ENCODE measurements at regions not wholly inside any gene's neighbourhood (a gene's known extent, or its start where the extent isn't known, plus 50 kb on each side); places are given as distances from the start of the nearest gene placed in this dataset.

- H3K27ac ChIP-seq (ENCODE audit: insufficient read depth, low read depth, low read length, poor library complexity, severe bottlenecking) = no peak overlapping the region
- H3K4me3 ChIP-seq (ENCODE audit: insufficient read depth, low read depth, low read length) = no peak overlapping the region
- H3K4me1 ChIP-seq (ENCODE audit: control insufficient read depth, insufficient read depth, low read length) = peaks cover 34% of the 10 kb centered on the region
- H3K9me3 ChIP-seq (ENCODE audit: control insufficient read depth, low read length) = no peaks in the 10 kb centered on the region
- H3K36me3 ChIP-seq (ENCODE audit: control insufficient read depth, insufficient read depth, low read length) = no peaks in the 10 kb centered on the region
- WGBS, 2 experiments = 95 to 96% methylated on average over 2 to 3 of the region's 3 CpGs
- no peaks in the 10 kb centered on the region for H3K27me3 ChIP-seq (ENCODE audit: control insufficient read depth, insufficient read depth, low read length, poor library complexity, severe bottlenecking)
Measured at GRCh38 chr15:92323525-92323924, 70.2 kb upstream of the ST8SIA2 start.

GRCh38 chr15:92324101-92324963 lies 69.3 kb upstream of the ST8SIA2 start:
- H3K4me1 ChIP-seq (ENCODE audit: control insufficient read depth, insufficient read depth, low read length) = peaks cover 33% of the 10 kb centered on the region
- no peak overlapping the region for H3K27ac ChIP-seq (ENCODE audit: insufficient read depth, low read depth, low read length, poor library complexity, severe bottlenecking)
- 93 to 94% methylated on average over 8 of the region's 8 CpGs for WGBS, 2 experiments
- H3K27me3 ChIP-seq (ENCODE audit: control insufficient read depth, insufficient read depth, low read length, poor library complexity, severe bottlenecking) = no peaks in the 10 kb centered on the region
- H3K36me3 ChIP-seq (ENCODE audit: control insufficient read depth, insufficient read depth, low read length) = no peaks in the 10 kb centered on the region
- H3K9me3 ChIP-seq (ENCODE audit: control insufficient read depth, low read length) = no peaks in the 10 kb centered on the region
- no peak overlapping the region for H3K4me3 ChIP-seq (ENCODE audit: insufficient read depth, low read depth, low read length)

- no peak overlapping the region for H3K27ac ChIP-seq (ENCODE audit: insufficient read depth, low read depth, low read length, poor library complexity, severe bottlenecking)
- WGBS, 2 experiments = 83 to 89% methylated on average over 6 of the region's 6 CpGs
- H3K9me3 ChIP-seq (ENCODE audit: control insufficient read depth, low read length) = no peaks in the 10 kb centered on the region
- no peaks in the 10 kb centered on the region for H3K27me3 ChIP-seq (ENCODE audit: control insufficient read depth, insufficient read depth, low read length, poor library complexity, severe bottlenecking)
- peaks cover 18% of the 10 kb centered on the region for H3K4me1 ChIP-seq (ENCODE audit: control insufficient read depth, insufficient read depth, low read length)
- H3K4me3 ChIP-seq (ENCODE audit: insufficient read depth, low read depth, low read length) = no peak overlapping the region
- no peaks in the 10 kb centered on the region for H3K36me3 ChIP-seq (ENCODE audit: control insufficient read depth, insufficient read depth, low read length)
Measured at GRCh38 chr15:92326236-92326635, 67.4 kb upstream of the ST8SIA2 start.

- Histone ChIP-seq H3K36me3 (ENCODE audit: control insufficient read depth, insufficient read depth, low read length) (no peaks in the 10 kb centered on the region), H3K9me3 (ENCODE audit: control insufficient read depth, low read length) (no peaks in the 10 kb centered on the region), H3K27ac (ENCODE audit: insufficient read depth, low read depth, low read length, poor library complexity, severe bottlenecking) (no peak overlapping the region), H3K4me3 (ENCODE audit: insufficient read depth, low read depth, low read length) (no peak overlapping the region), H3K4me1 (ENCODE audit: control insufficient read depth, insufficient read depth, low read length) (peaks cover 18% of the 10 kb centered on the region), H3K27me3 (ENCODE audit: control insufficient read depth, insufficient read depth, low read length, poor library complexity, severe bottlenecking) (no peaks in the 10 kb centered on the region)
- WGBS, 2 experiments = 90 to 91% methylated on average over 4 of the region's 4 CpGs
Measured at GRCh38 chr15:92327033-92327432, 66.6 kb upstream of the ST8SIA2 start.

GRCh38 chr15:92328207-92328606 lies 65.5 kb upstream of the ST8SIA2 start:
- H3K9me3 ChIP-seq (ENCODE audit: control insufficient read depth, low read length) = no peaks in the 10 kb centered on the region
- H3K36me3 ChIP-seq (ENCODE audit: control insufficient read depth, insufficient read depth, low read length) = no peaks in the 10 kb centered on the region
- no peaks in the 10 kb centered on the region for H3K27me3 ChIP-seq (ENCODE audit: control insufficient read depth, insufficient read depth, low read length, poor library complexity, severe bottlenecking)
- WGBS, 2 experiments = 83 to 100% methylated on average over 1 of the region's 1 CpG
- H3K4me3 ChIP-seq (ENCODE audit: insufficient read depth, low read depth, low read length) = no peak overlapping the region
- no peak overlapping the region for H3K27ac ChIP-seq (ENCODE audit: insufficient read depth, low read depth, low read length, poor library complexity, severe bottlenecking)
- H3K4me1 ChIP-seq (ENCODE audit: control insufficient read depth, insufficient read depth, low read length) = peaks cover 18% of the 10 kb centered on the region

- Histone ChIP-seq H3K4me3 (ENCODE audit: insufficient read depth, low read depth, low read length) (no peak overlapping the region), H3K4me1 (ENCODE audit: control insufficient read depth, insufficient read depth, low read length) (peaks cover 8% of the 10 kb centered on the region), H3K36me3 (ENCODE audit: control insufficient read depth, insufficient read depth, low read length) (no peaks in the 10 kb centered on the region), H3K27ac (ENCODE audit: insufficient read depth, low read depth, low read length, poor library complexity, severe bottlenecking) (no peak overlapping the region), H3K9me3 (ENCODE audit: control insufficient read depth, low read length) (no peaks in the 10 kb centered on the region), H3K27me3 (ENCODE audit: control insufficient read depth, insufficient read depth, low read length, poor library complexity, severe bottlenecking) (no peaks in the 10 kb centered on the region)
- WGBS, 2 experiments = 92% methylated on average over 5 to 6 of the region's 6 CpGs
Measured at GRCh38 chr15:92332125-92332899, 61.4 kb upstream of the ST8SIA2 start.

GRCh38 chr15:92333709-92334108 lies 60.0 kb upstream of the ST8SIA2 start:
- Histone ChIP-seq H3K4me1 (ENCODE audit: control insufficient read depth, insufficient read depth, low read length) (no peaks in the 10 kb centered on the region), H3K27me3 (ENCODE audit: control insufficient read depth, insufficient read depth, low read length, poor library complexity, severe bottlenecking) (no peaks in the 10 kb centered on the region), H3K4me3 (ENCODE audit: insufficient read depth, low read depth, low read length) (no peak overlapping the region), H3K36me3 (ENCODE audit: control insufficient read depth, insufficient read depth, low read length) (no peaks in the 10 kb centered on the region), H3K27ac (ENCODE audit: insufficient read depth, low read depth, low read length, poor library complexity, severe bottlenecking) (no peak overlapping the region), H3K9me3 (ENCODE audit: control insufficient read depth, low read length) (no peaks in the 10 kb centered on the region)
- 56 to 76% methylated on average over 2 of the region's 2 CpGs for WGBS, 2 experiments

GRCh38 chr15:92336419-92336987 lies 57.2 kb upstream of the ST8SIA2 start:
- no peaks in the 10 kb centered on the region for H3K4me1 ChIP-seq (ENCODE audit: control insufficient read depth, insufficient read depth, low read length)
- H3K27me3 ChIP-seq (ENCODE audit: control insufficient read depth, insufficient read depth, low read length, poor library complexity, severe bottlenecking) = no peaks in the 10 kb centered on the region
- H3K9me3 ChIP-seq (ENCODE audit: control insufficient read depth, low read length) = no peaks in the 10 kb centered on the region
- H3K4me3 ChIP-seq (ENCODE audit: insufficient read depth, low read depth, low read length) = no peak overlapping the region
- no peaks in the 10 kb centered on the region for H3K36me3 ChIP-seq (ENCODE audit: control insufficient read depth, insufficient read depth, low read length)
- 86 to 89% methylated on average over 2 of the region's 2 CpGs for WGBS, 2 experiments
- H3K27ac ChIP-seq (ENCODE audit: insufficient read depth, low read depth, low read length, poor library complexity, severe bottlenecking) = no peak overlapping the region

- no peaks in the 10 kb centered on the region for H3K9me3 ChIP-seq (ENCODE audit: control insufficient read depth, low read length)
- WGBS, 2 experiments = 95 to 97% methylated on average over 3 of the region's 3 CpGs
- H3K4me3 ChIP-seq (ENCODE audit: insufficient read depth, low read depth, low read length) = no peak overlapping the region
- no peaks in the 10 kb centered on the region for H3K36me3 ChIP-seq (ENCODE audit: control insufficient read depth, insufficient read depth, low read length)
- H3K27me3 ChIP-seq (ENCODE audit: control insufficient read depth, insufficient read depth, low read length, poor library complexity, severe bottlenecking) = no peaks in the 10 kb centered on the region
- no peak overlapping the region for H3K27ac ChIP-seq (ENCODE audit: insufficient read depth, low read depth, low read length, poor library complexity, severe bottlenecking)
- H3K4me1 ChIP-seq (ENCODE audit: control insufficient read depth, insufficient read depth, low read length) = peaks cover 12% of the 10 kb centered on the region
Measured at GRCh38 chr15:92339361-92339760, 54.3 kb upstream of the ST8SIA2 start.
